ENCODE measurements at regions not wholly inside any gene's neighbourhood (a gene's known extent, or its start where the extent isn't known, plus 50 kb on each side); places are given as distances from the start of the nearest gene placed in this dataset.

GRCh38 chr6:119902681-119903080 is 553.1 kb upstream of the MAN1A1 start:
- no peak overlapping the region for H3K4me3 ChIP-seq (ENCODE audit: low read depth, low read length)
- TF ChIP-seq CTCF (IDR thresholded peaks at IDR 0.05; ENCODE audit: low read depth, low read length, missing control alignments), result no peak
- in situ Hi-C loops (cut with HindIII; ENCODE audit: low sequenced_read_pairs), result no loop called here
- DNase-seq (ENCODE audit: low read depth), result no peak

GRCh38 chr6:119896806-119897205 is 547.2 kb upstream of the MAN1A1 start:
- no peak for TF ChIP-seq CTCF (IDR thresholded peaks at IDR 0.05; ENCODE audit: low read depth, low read length, missing control alignments)
- in situ Hi-C loops (cut with HindIII; ENCODE audit: low sequenced_read_pairs), result no loop called here
- no peak overlapping the region for H3K4me3 ChIP-seq (ENCODE audit: low read depth, low read length)
- no peak for DNase-seq (ENCODE audit: low read depth)

- DNase-seq (ENCODE audit: low read depth), result no peak
- no peak for TF ChIP-seq CTCF (IDR thresholded peaks at IDR 0.05; ENCODE audit: low read depth, low read length, missing control alignments)
- in situ Hi-C loops (cut with HindIII; ENCODE audit: low sequenced_read_pairs), result no loop called here
- H3K4me3 ChIP-seq (ENCODE audit: low read depth, low read length), result no peak overlapping the region
Measured at GRCh38 chr6:119895626-119896025, 546.1 kb upstream of the MAN1A1 start.

- no peak for TF ChIP-seq CTCF (IDR thresholded peaks at IDR 0.05; ENCODE audit: low read depth, low read length, missing control alignments)
- DNase-seq (ENCODE audit: low read depth), result no peak
- H3K4me3 ChIP-seq (ENCODE audit: low read depth, low read length), result no peak overlapping the region
- in situ Hi-C loops (cut with HindIII; ENCODE audit: low sequenced_read_pairs), result no loop called here
Measured at GRCh38 chr6:119894811-119895210, 545.2 kb upstream of the MAN1A1 start.

GRCh38 chr6:119891644-119892043 is 542.1 kb upstream of the MAN1A1 start:
- in situ Hi-C loops (cut with HindIII; ENCODE audit: low sequenced_read_pairs), result no loop called here
- TF ChIP-seq CTCF (IDR thresholded peaks at IDR 0.05; ENCODE audit: low read depth, low read length, missing control alignments), result no peak
- H3K4me3 ChIP-seq (ENCODE audit: low read depth, low read length), result no peak overlapping the region
- DNase-seq (ENCODE audit: low read depth), result no peak

- DNase-seq (ENCODE audit: low read depth), result no peak
- in situ Hi-C loops (cut with HindIII; ENCODE audit: low sequenced_read_pairs), result no loop called here
- no peak for TF ChIP-seq CTCF (IDR thresholded peaks at IDR 0.05; ENCODE audit: low read depth, low read length, missing control alignments)
- H3K4me3 ChIP-seq (ENCODE audit: low read depth, low read length), result no peak overlapping the region
Measured at GRCh38 chr6:119891206-119891605, 541.6 kb upstream of the MAN1A1 start.

GRCh38 chr6:119890470-119890869 is 540.9 kb upstream of the MAN1A1 start:
- no peak for DNase-seq (ENCODE audit: low read depth)
- in situ Hi-C loops (cut with HindIII; ENCODE audit: low sequenced_read_pairs), result no loop called here
- TF ChIP-seq CTCF (IDR thresholded peaks at IDR 0.05; ENCODE audit: low read depth, low read length, missing control alignments), result no peak
- no peak overlapping the region for H3K4me3 ChIP-seq (ENCODE audit: low read depth, low read length)
